ENCODE measurements at regions not wholly inside any gene's neighbourhood (a gene's known extent, or its start where the extent isn't known, plus 50 kb on each side); places are given as distances from the start of the nearest gene placed in this dataset.
"Not testable (repeated sequence)": the region's sequence is repeated elsewhere in the genome, so short reads cannot be mapped to it uniquely, and the experiment has no call there.

- Mint-ChIP-seq H3K36me3 (ENCODE audit: unreplicated experiment) (no peaks in the 10 kb centered on the region), H3K4me3 (ENCODE audit: unreplicated experiment) (no peak overlapping the region), H3K27ac (ENCODE audit: unreplicated experiment) (no peak overlapping the region), H3K9me3 (ENCODE audit: unreplicated experiment) (no peaks in the 10 kb centered on the region), H3K4me1 (ENCODE audit: unreplicated experiment) (no peaks in the 10 kb centered on the region), H3K27me3 (ENCODE audit: unreplicated experiment) (no peaks in the 10 kb centered on the region)
- DNase-seq (ENCODE audit: extremely low spot score, unreplicated experiment) = no peak
- TF ChIP-seq CTCF (IDR thresholded peaks at IDR 0.05) = no peak
Measured at GRCh38 chr6:165769401-165769800, 106.4 kb upstream of the PDE10A start.

GRCh38 chr6:165768961-165769360 is 105.9 kb upstream of the PDE10A start:
- no peak for DNase-seq (ENCODE audit: extremely low spot score, unreplicated experiment)
- no peaks in the 10 kb centered on the region for H3K36me3 Mint-ChIP-seq (ENCODE audit: unreplicated experiment)
- no peak overlapping the region for H3K27ac Mint-ChIP-seq (ENCODE audit: unreplicated experiment)
- H3K27me3 Mint-ChIP-seq (ENCODE audit: unreplicated experiment) = no peaks in the 10 kb centered on the region
- H3K9me3 Mint-ChIP-seq (ENCODE audit: unreplicated experiment) = no peaks in the 10 kb centered on the region
- TF ChIP-seq CTCF (IDR thresholded peaks at IDR 0.05) = no peak
- H3K4me1 Mint-ChIP-seq (ENCODE audit: unreplicated experiment) = no peaks in the 10 kb centered on the region
- no peak overlapping the region for H3K4me3 Mint-ChIP-seq (ENCODE audit: unreplicated experiment)

GRCh38 chr6:165767228-165767627 is 104.2 kb upstream of the PDE10A start:
- Mint-ChIP-seq H3K9me3 (ENCODE audit: unreplicated experiment) (no peaks in the 10 kb centered on the region), H3K4me1 (ENCODE audit: unreplicated experiment) (no peaks in the 10 kb centered on the region), H3K36me3 (ENCODE audit: unreplicated experiment) (no peaks in the 10 kb centered on the region), H3K4me3 (ENCODE audit: unreplicated experiment) (no peak overlapping the region), H3K27me3 (ENCODE audit: unreplicated experiment) (no peaks in the 10 kb centered on the region), H3K27ac (ENCODE audit: unreplicated experiment) (no peak overlapping the region)
- no peak for DNase-seq (ENCODE audit: extremely low spot score, unreplicated experiment)
- TF ChIP-seq CTCF (IDR thresholded peaks at IDR 0.05) = no peak

- H3K36me3 Mint-ChIP-seq (ENCODE audit: unreplicated experiment) = no peaks in the 10 kb centered on the region
- H3K27ac Mint-ChIP-seq (ENCODE audit: unreplicated experiment) = no peak overlapping the region
- no peak overlapping the region for H3K4me3 Mint-ChIP-seq (ENCODE audit: unreplicated experiment)
- no peaks in the 10 kb centered on the region for H3K4me1 Mint-ChIP-seq (ENCODE audit: unreplicated experiment)
- H3K9me3 Mint-ChIP-seq (ENCODE audit: unreplicated experiment) = no peaks in the 10 kb centered on the region
- no peaks in the 10 kb centered on the region for H3K27me3 Mint-ChIP-seq (ENCODE audit: unreplicated experiment)
- no peak for TF ChIP-seq CTCF (IDR thresholded peaks at IDR 0.05)
- DNase-seq (ENCODE audit: extremely low spot score, unreplicated experiment) = no peak
Measured at GRCh38 chr6:165766457-165766856, 103.4 kb upstream of the PDE10A start.

GRCh38 chr6:165766026-165766425 is 103.0 kb upstream of the PDE10A start:
- no peak for TF ChIP-seq CTCF (IDR thresholded peaks at IDR 0.05)
- Mint-ChIP-seq H3K36me3 (ENCODE audit: unreplicated experiment) (no peaks in the 10 kb centered on the region), H3K4me3 (ENCODE audit: unreplicated experiment) (no peak overlapping the region), H3K27ac (ENCODE audit: unreplicated experiment) (no peak overlapping the region), H3K9me3 (ENCODE audit: unreplicated experiment) (no peaks in the 10 kb centered on the region), H3K4me1 (ENCODE audit: unreplicated experiment) (no peaks in the 10 kb centered on the region), H3K27me3 (ENCODE audit: unreplicated experiment) (no peaks in the 10 kb centered on the region)
- DNase-seq (ENCODE audit: extremely low spot score, unreplicated experiment) = no peak

- H3K27me3 Mint-ChIP-seq (ENCODE audit: unreplicated experiment); H3K27ac Mint-ChIP-seq (ENCODE audit: unreplicated experiment); H3K9me3 Mint-ChIP-seq (ENCODE audit: unreplicated experiment); H3K4me3 Mint-ChIP-seq (ENCODE audit: unreplicated experiment); DNase-seq (ENCODE audit: extremely low spot score, unreplicated experiment); H3K4me1 Mint-ChIP-seq (ENCODE audit: unreplicated experiment); H3K36me3 Mint-ChIP-seq (ENCODE audit: unreplicated experiment): not testable (repeated sequence)
Measured at GRCh38 chr6:165765256-165765655, 102.2 kb upstream of the PDE10A start.

Data from osteocyte (in vitro differentiated cells).